ENCODE measurements at regions not wholly inside any gene's neighbourhood (a gene's known extent, or its start where the extent isn't known, plus 50 kb on each side); places are given as distances from the start of the nearest gene placed in this dataset.

DNA sequence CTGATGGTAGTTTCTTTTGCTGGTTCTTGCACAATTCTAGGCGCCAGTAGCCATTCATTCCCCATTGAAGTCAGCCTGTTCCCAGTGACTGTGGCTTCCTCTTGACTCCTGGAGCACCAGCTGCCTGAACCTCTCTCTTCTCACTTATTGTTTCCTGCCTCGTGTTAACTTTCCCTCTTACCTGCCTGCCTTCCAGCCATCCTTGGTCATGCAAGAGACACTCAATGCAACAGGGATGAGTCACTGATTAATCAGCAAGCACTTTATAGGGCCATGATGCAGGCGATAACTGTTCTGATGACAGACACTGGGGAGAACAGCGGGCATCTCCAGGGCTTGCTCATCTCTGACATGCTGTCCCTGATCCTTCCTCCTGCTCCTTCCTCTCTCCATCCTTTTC, 122.0 kb downstream of the PLCE1 start:
- no peak overlapping the region for H3K56ac ChIP-seq (replicated peaks; ENCODE audit: insufficient read length, low read depth, low read length)
- H3K23me2 ChIP-seq (ENCODE audit: low read depth, low read length), result no peaks in the 10 kb centered on the region
- no peak overlapping the region for H2BK5ac ChIP-seq (ENCODE audit: low read depth, low read length)
- no peaks in the 10 kb centered on the region for H3K36me3 ChIP-seq (ENCODE audit: control insufficient read depth in 2 of 4, insufficient read depth in 4 of 4, low read length in 3 of 4)
- no peak overlapping the region for H3K18ac ChIP-seq (ENCODE audit: extremely low read depth, low read length)
- no peak for TF ChIP-seq ASH2L (IDR thresholded peaks at IDR 0.05; ENCODE audit: low read length)
- TF ChIP-seq SAP30 (IDR thresholded peaks at IDR 0.05; ENCODE audit: insufficient read depth, insufficient replicate concordance, low read length), result no peak
- TF ChIP-seq KDM5A (IDR thresholded peaks at IDR 0.05; ENCODE audit: low read length), result no peak
- no peak for TF ChIP-seq CBX8 (IDR thresholded peaks at IDR 0.05; ENCODE audit: borderline replicate concordance, low read depth, low read length)
- TF ChIP-seq SUZ12 (IDR thresholded peaks at IDR 0.05; ENCODE audit: low read length), result no peak
- no peak for TF ChIP-seq MAFK (IDR thresholded peaks at IDR 0.05; ENCODE audit: low read depth, low read length)
- TF ChIP-seq CEBPB (IDR thresholded peaks at IDR 0.05; ENCODE audit: low read depth, low read length), result no peak
- TF ChIP-seq RXRA (IDR thresholded peaks at IDR 0.05; ENCODE audit: insufficient read depth, low read depth, low read length), result no peak
- TF ChIP-seq TAF7 (optimal IDR thresholded peaks at IDR 0.05; ENCODE audit: borderline replicate concordance, low read depth, low read length), result no peak
- TF ChIP-seq TEAD4 (IDR thresholded peaks at IDR 0.05; ENCODE audit: low read depth, low read length), result no peak
- TF ChIP-seq EZH2 (IDR thresholded peaks at IDR 0.05; ENCODE audit: low read depth, low read length, severe bottlenecking), result no peak
- TF ChIP-seq POU5F1 (IDR thresholded peaks at IDR 0.05; ENCODE audit: low read depth, low read length), result no peak
- TF ChIP-seq TAF1 (IDR thresholded peaks at IDR 0.05; ENCODE audit: low read depth, low read length), result no peak
- TF ChIP-seq SIRT6 (IDR thresholded peaks at IDR 0.05; ENCODE audit: low read length), result no peak
- no peak for TF ChIP-seq BRCA1 (IDR thresholded peaks at IDR 0.05; ENCODE audit: low read depth, low read length)
- H3K79me2 ChIP-seq (ENCODE audit: control insufficient read depth in 1 of 2, insufficient read depth in 2 of 2, low read length in 2 of 2), result no peaks in the 10 kb centered on the region
- no peak overlapping the region for H3K9ac ChIP-seq (replicated peaks in 1 of 4; ENCODE audit: extremely low read depth in 1 of 4, low read depth in 3 of 4, low read length in 3 of 4)
- H4K5ac ChIP-seq (ENCODE audit: insufficient read length, low read depth, low read length), result no peak overlapping the region
- POLR2A ChIA-PET (ENCODE audit: partially characterized antibody), result no interaction called here
- H3K4me2 ChIP-seq (ENCODE audit: insufficient read depth in 1 of 2, low read depth in 2 of 2, low read length in 2 of 2), result no peak overlapping the region
- H3K79me1 ChIP-seq (ENCODE audit: low read depth, low read length), result no peaks in the 10 kb centered on the region
- no peak overlapping the region for H3K23ac ChIP-seq (ENCODE audit: insufficient read length)
- FAIRE-seq (no peak), DNase-seq (ENCODE audit: low read depth in 1 of 2, low spot score in 2 of 2) (no peak)
- CTCF ChIA-PET (ENCODE audit: partially characterized antibody), result no interaction called here
- no peak overlapping the region for H2BK20ac ChIP-seq (ENCODE audit: low read length)
- H4K20me1 ChIP-seq (replicated peaks in 1 of 2; ENCODE audit: control insufficient read depth in 1 of 2, insufficient read depth in 2 of 2, low read length in 2 of 2), result no peaks in the 10 kb centered on the region
- H3K4me3 ChIP-seq (ENCODE audit: extremely low read depth in 1 of 4, insufficient read depth in 2 of 4, low read depth in 3 of 4, low read length in 4 of 4), result no peak overlapping the region
- H2BK120ac ChIP-seq (replicated peaks; ENCODE audit: low read depth, low read length), result no peak overlapping the region
- 87% methylated on average over 4 of the region's 4 CpGs; no CpG with 5 or more reads in 1 of the 2 experiments for WGBS, 2 experiments (ENCODE audit: extremely low coverage in 1 of 2, insufficient coverage in 1 of 2, insufficient read length in 1 of 2, insufficient replicate concordance in 2 of 2, low coverage in 1 of 2, low lambda C conversion rate in 2 of 2, missing lambda C conversion rate in 1 of 2)
- H3K27ac ChIP-seq (ENCODE audit: low read depth, low read length), result no peak overlapping the region
- no peak overlapping the region for H4K91ac ChIP-seq (replicated peaks; ENCODE audit: insufficient read length, low read length)
- H2BK12ac ChIP-seq (ENCODE audit: low read depth, low read length), result no peak overlapping the region
- H3K9me3 ChIP-seq (ENCODE audit: insufficient read depth in 2 of 2, low read depth in 1 of 2, low read length in 1 of 2), result no peaks in the 10 kb centered on the region
- H2BK15ac ChIP-seq (ENCODE audit: low read length), result no peak overlapping the region
- H2AK5ac ChIP-seq (ENCODE audit: low read depth, low read length), result no peak overlapping the region
- H3K27me3 ChIP-seq (replicated peaks in 1 of 4; ENCODE audit: control insufficient read depth in 3 of 4, extremely low read depth in 1 of 4, insufficient read depth in 3 of 4, low read length in 3 of 4), result no peaks in the 10 kb centered on the region
- no peak overlapping the region for H3K14ac ChIP-seq (ENCODE audit: insufficient read length)
- H2AFZ ChIP-seq (ENCODE audit: low read length), result no peak overlapping the region
- H4K8ac ChIP-seq (ENCODE audit: extremely low read depth, insufficient read depth, low read length), result no peak overlapping the region
- no peak overlapping the region for H3K4ac ChIP-seq (replicated peaks; ENCODE audit: insufficient read length, low read depth, low read length)
- no peaks in the 10 kb centered on the region for H3K4me1 ChIP-seq (replicated peaks in 1 of 4; ENCODE audit: control insufficient read depth in 3 of 4, insufficient read depth in 4 of 4, low read length in 3 of 4)

Measured in H1 (cell line).